Thyroid gland (tissue), 4 donors: ENCODE measurements at regions not wholly inside any gene's neighbourhood (a gene's known extent, or its start where the extent isn't known, plus 50 kb on each side); places are given as distances from the start of the nearest gene placed in this dataset.

ENCODE experiments used
- POLR2A ChIP-seq, 2 donors: fragments of 450-650 bp; IDR thresholded peaks; one replicate each; pipeline ENCODE4 v1.6.1; 2017; ENCODE audit warnings: antibody characterized with exemption in 2 of 2, mild to moderate bottlenecking in 2 of 2, moderate library complexity in 1 of 2
- TF ChIP-seq, protein P1 (sequence below), 6 experiments: fragments of 200-600 bp in 3 of 6; fragments of 450-650 bp in 3 of 6; sonication (generic) in 3 of 6; IDR thresholded peaks; one replicate each; pipeline ENCODE4 v1.5.1; 2016 to 2019; ENCODE audit warnings: antibody characterized with exemption in 6 of 6, mild to moderate bottlenecking in 2 of 6, inconsistent platforms in 1 of 6, moderate library complexity in 1 of 6

DNA sequence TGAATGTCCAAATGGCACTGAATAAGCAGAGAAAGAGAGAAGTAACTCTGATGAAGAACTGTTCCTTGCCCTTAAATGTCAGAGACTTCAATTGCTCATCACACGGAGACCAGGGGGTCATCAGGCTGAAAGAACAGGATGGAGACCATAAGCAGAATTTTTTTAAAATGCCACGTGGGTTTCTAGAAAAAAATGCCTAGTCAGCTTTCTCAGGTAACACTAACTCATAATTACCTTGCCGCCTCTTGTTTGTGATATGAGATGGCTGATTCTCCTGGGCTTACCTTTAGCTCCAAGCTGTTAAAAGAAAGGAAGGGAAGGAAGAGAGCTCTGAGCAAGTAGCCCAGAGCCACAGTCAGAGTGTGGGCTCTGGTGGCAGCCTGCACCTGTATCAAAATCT lies 372.0 kb downstream of the GPAM start:
- TF ChIP-seq, protein P1, sequence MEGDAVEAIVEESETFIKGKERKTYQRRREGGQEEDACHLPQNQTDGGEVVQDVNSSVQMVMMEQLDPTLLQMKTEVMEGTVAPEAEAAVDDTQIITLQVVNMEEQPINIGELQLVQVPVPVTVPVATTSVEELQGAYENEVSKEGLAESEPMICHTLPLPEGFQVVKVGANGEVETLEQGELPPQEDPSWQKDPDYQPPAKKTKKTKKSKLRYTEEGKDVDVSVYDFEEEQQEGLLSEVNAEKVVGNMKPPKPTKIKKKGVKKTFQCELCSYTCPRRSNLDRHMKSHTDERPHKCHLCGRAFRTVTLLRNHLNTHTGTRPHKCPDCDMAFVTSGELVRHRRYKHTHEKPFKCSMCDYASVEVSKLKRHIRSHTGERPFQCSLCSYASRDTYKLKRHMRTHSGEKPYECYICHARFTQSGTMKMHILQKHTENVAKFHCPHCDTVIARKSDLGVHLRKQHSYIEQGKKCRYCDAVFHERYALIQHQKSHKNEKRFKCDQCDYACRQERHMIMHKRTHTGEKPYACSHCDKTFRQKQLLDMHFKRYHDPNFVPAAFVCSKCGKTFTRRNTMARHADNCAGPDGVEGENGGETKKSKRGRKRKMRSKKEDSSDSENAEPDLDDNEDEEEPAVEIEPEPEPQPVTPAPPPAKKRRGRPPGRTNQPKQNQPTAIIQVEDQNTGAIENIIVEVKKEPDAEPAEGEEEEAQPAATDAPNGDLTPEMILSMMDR (IDR thresholded peaks at IDR 0.05): no peak
- no peak for TF ChIP-seq POLR2A (IDR thresholded peaks at IDR 0.05)
